B cell (primary cell): ENCODE measurements at regions not wholly inside any gene's neighbourhood (a gene's known extent, or its start where the extent isn't known, plus 50 kb on each side); places are given as distances from the start of the nearest gene placed in this dataset.

Experiments
- CTCF ChIP-seq: fragments of 200-600 bp; IDR thresholded peaks from one replicate; pipeline ENCODE4 v1.8.0; 2022; ENCODE audit warnings: antibody characterized with exemption, mild to moderate bottlenecking
- EZH2 ChIP-seq: IDR thresholded peaks from 2 replicates; pipeline ENCODE4 v1.6.1; 2012; ENCODE audit warnings: borderline replicate concordance, low read depth, mild to moderate bottlenecking, moderate library complexity, low read length; ENCODE audit not compliant: insufficient read depth, poor library complexity, severe bottlenecking

GRCh38 chr2:103898561-103898960, 955.4 kb upstream of the POU3F3 start:
- no peak for TF ChIP-seq CTCF
- no peak for TF ChIP-seq EZH2
